Activated B cell treated with CpG ODN at 0.5 μM for 24 hours (primary cell): ENCODE measurements at regions not wholly inside any gene's neighbourhood (a gene's known extent, or its start where the extent isn't known, plus 50 kb on each side); places are given as distances from the start of the nearest gene placed in this dataset.

ENCODE experiments used
- ATAC-seq: fragments of 200-7000 bp; cut with Tn5 transposase; one replicate; pipeline ENCODE4 v1.10.0; 2021; ENCODE audit warnings: low read depth, mild to moderate bottlenecking, moderate library complexity
- CTCF ChIA-PET: fragments of 350-600 bp; sonication (Branson Sonifier 250); formaldehyde crosslinking; loops from one replicate; lab custom pipeline; 2021; ENCODE audit warnings: antibody characterized with exemption; lab: Charles Lee
- POLR2A ChIA-PET: fragments of 350-600 bp; sonication (Branson Sonifier 250); formaldehyde crosslinking; loops from one replicate; lab custom pipeline; 2021; ENCODE audit warnings: antibody characterized with exemption; lab: Charles Lee
- DNase-seq: peaks from one replicate; pipeline ENCODE4 v3.0.0; 2022
- H3K27ac Mint-ChIP-seq: one replicate; pipeline ENCODE4 v1.8.0; 2020; ENCODE audit warnings: mixed read lengths
- H3K27me3 Mint-ChIP-seq: one replicate; pipeline ENCODE4 v1.8.0; 2021; ENCODE audit warnings: mixed read lengths
- H3K36me3 Mint-ChIP-seq: one replicate; pipeline ENCODE4 v1.8.0; 2021; ENCODE audit warnings: low read depth, mixed read lengths
- H3K4me1 Mint-ChIP-seq: one replicate; pipeline ENCODE4 v1.8.0; 2021; ENCODE audit warnings: mixed read lengths
- H3K4me3 Mint-ChIP-seq: one replicate; pipeline ENCODE4 v1.8.0; 2020; ENCODE audit warnings: mild to moderate bottlenecking, mixed read lengths
- H3K9me3 Mint-ChIP-seq: one replicate; pipeline ENCODE4 v1.8.0; 2020; ENCODE audit warnings: mixed read lengths
- CTCF ChIP-seq: fragments of 200-600 bp; IDR thresholded peaks from one replicate; pipeline ENCODE4 v1.8.0; 2022; ENCODE audit warnings: antibody characterized with exemption, mild to moderate bottlenecking
- intact Hi-C: fragments of 100-400 bp; cut with micrococcal nuclease; formaldehyde crosslinking; loops from one replicate; pipeline ENCODE4 v1.15.1; 2024

- intact Hi-C loops: no loop called here
- no peaks in the 10 kb centered on the region for H3K9me3 Mint-ChIP-seq
- ChIA-PET CTCF (no interaction called here), POLR2A (no interaction called here)
- H3K36me3 Mint-ChIP-seq: no peaks in the 10 kb centered on the region
- peaks cover 35% of the 10 kb centered on the region for H3K27me3 Mint-ChIP-seq
- DNase-seq: no peak
- TF ChIP-seq CTCF: no peak
- H3K27ac Mint-ChIP-seq: no peak overlapping the region
- ATAC-seq: no peak
- H3K4me1 Mint-ChIP-seq: no peaks in the 10 kb centered on the region
- H3K4me3 Mint-ChIP-seq: no peak overlapping the region
Observed at GRCh38 chr9:97766610-97767009, 69.5 kb upstream of the XPA start.

GRCh38 chr9:97767891-97768290 lies 70.8 kb upstream of the XPA start:
- H3K27ac Mint-ChIP-seq: no peak overlapping the region
- no peaks in the 10 kb centered on the region for H3K36me3 Mint-ChIP-seq
- H3K27me3 Mint-ChIP-seq: peaks cover 30% of the 10 kb centered on the region
- POLR2A ChIA-PET: no interaction called here
- CTCF ChIA-PET: no interaction called here
- intact Hi-C loops: no loop called here
- no peak for TF ChIP-seq CTCF
- no peak overlapping the region for H3K4me3 Mint-ChIP-seq
- DNase-seq (no peak), ATAC-seq (no peak)
- no peaks in the 10 kb centered on the region for H3K4me1 Mint-ChIP-seq
- no peaks in the 10 kb centered on the region for H3K9me3 Mint-ChIP-seq

- Mint-ChIP-seq H3K4me3 (no peak overlapping the region), H3K36me3 (no peaks in the 10 kb centered on the region), H3K9me3 (no peaks in the 10 kb centered on the region), H3K4me1 (no peaks in the 10 kb centered on the region), H3K27me3 (peaks cover 29% of the 10 kb centered on the region), H3K27ac (no peak overlapping the region)
- no peak for ATAC-seq
- no peak for TF ChIP-seq CTCF
- intact Hi-C loops: no loop called here
- CTCF ChIA-PET: no interaction called here
- POLR2A ChIA-PET: no interaction called here
- DNase-seq: no peak
Observed at GRCh38 chr9:97768746-97769145, 71.6 kb upstream of the XPA start.

GRCh38 chr9:97769208-97769607 lies 72.1 kb upstream of the XPA start:
- Mint-ChIP-seq H3K27ac (no peak overlapping the region), H3K9me3 (no peaks in the 10 kb centered on the region), H3K27me3 (peaks cover 29% of the 10 kb centered on the region), H3K4me1 (no peaks in the 10 kb centered on the region), H3K36me3 (no peaks in the 10 kb centered on the region), H3K4me3 (no peak overlapping the region)
- CTCF ChIA-PET: no interaction called here
- ATAC-seq (no peak), DNase-seq (no peak)
- intact Hi-C loops: no loop called here
- POLR2A ChIA-PET: no interaction called here
- TF ChIP-seq CTCF: no peak

- intact Hi-C loops: no loop called here
- ATAC-seq (no peak), DNase-seq (no peak)
- H3K27ac Mint-ChIP-seq: no peak overlapping the region
- no peak for TF ChIP-seq CTCF
- ChIA-PET CTCF (no interaction called here), POLR2A (no interaction called here)
- H3K27me3 Mint-ChIP-seq: peaks cover 33% of the 10 kb centered on the region
- no peaks in the 10 kb centered on the region for H3K36me3 Mint-ChIP-seq
- H3K4me1 Mint-ChIP-seq: no peaks in the 10 kb centered on the region
- no peak overlapping the region for H3K4me3 Mint-ChIP-seq
- H3K9me3 Mint-ChIP-seq: no peaks in the 10 kb centered on the region
Observed at GRCh38 chr9:97770808-97771372, 73.8 kb upstream of the XPA start.
